Middle frontal gyrus (tissue), 1 donor: ENCODE measurements at regions not wholly inside any gene's neighbourhood (a gene's known extent, or its start where the extent isn't known, plus 50 kb on each side); places are given as distances from the start of the nearest gene placed in this dataset.

Experiments
- DNase-seq: peaks from one replicate; pipeline ENCODE4 v3.0.0-alpha.2; 2015; ENCODE audit warnings: low spot score; ENCODE audit errors: extremely low spot score

GRCh38 chr6:102686461-102686860, 1293.0 kb downstream of the GRIK2 start:
- DNase-seq, result no peak

GRCh38 chr6:102680413-102680812, 1286.9 kb downstream of the GRIK2 start:
- DNase-seq, result no peak

GRCh38 chr6:102679865-102680264, 1286.4 kb downstream of the GRIK2 start:
- DNase-seq, result no peak

GRCh38 chr6:102677225-102677624, 1283.7 kb downstream of the GRIK2 start:
- DNase-seq, result no peak

- DNase-seq, result no peak
These were observed 1277.2 kb downstream of the GRIK2 start for GRCh38 chr6:102670735-102671134.

GRCh38 chr6:102662851-102663250, 1269.3 kb downstream of the GRIK2 start:
- DNase-seq, result no peak

- DNase-seq, result no peak
These were observed 1266.8 kb downstream of the GRIK2 start for GRCh38 chr6:102660303-102660702.

- DNase-seq, result no peak
These were observed 1262.3 kb downstream of the GRIK2 start for GRCh38 chr6:102655823-102656222.

- DNase-seq, result no peak
These were observed 1247.9 kb downstream of the GRIK2 start for GRCh38 chr6:102641426-102641825.

- no peak for DNase-seq
These were observed 1238.4 kb downstream of the GRIK2 start for GRCh38 chr6:102631921-102632320.

GRCh38 chr6:102623201-102623600, 1229.7 kb downstream of the GRIK2 start:
- DNase-seq, result no peak

GRCh38 chr6:102619585-102619984, 1226.1 kb downstream of the GRIK2 start:
- DNase-seq, result no peak

GRCh38 chr6:102582569-102582968, 1189.1 kb downstream of the GRIK2 start:
- no peak for DNase-seq

- DNase-seq, result no peak
These were observed 1188.0 kb downstream of the GRIK2 start for GRCh38 chr6:102581378-102582124.

- no peak for DNase-seq
These were observed 1177.9 kb downstream of the GRIK2 start for GRCh38 chr6:102571236-102571908.

GRCh38 chr6:102562713-102563112, 1169.2 kb downstream of the GRIK2 start:
- no peak for DNase-seq

- no peak for DNase-seq
These were observed 1159.7 kb downstream of the GRIK2 start for GRCh38 chr6:102553214-102553613.

- DNase-seq, result no peak
These were observed 1155.8 kb downstream of the GRIK2 start for GRCh38 chr6:102549221-102549874.

- no peak for DNase-seq
These were observed 1131.8 kb downstream of the GRIK2 start for GRCh38 chr6:102525336-102525735.

- DNase-seq, result no peak
These were observed 1127.5 kb downstream of the GRIK2 start for GRCh38 chr6:102520966-102521365.

- DNase-seq, result no peak
These were observed 1124.0 kb downstream of the GRIK2 start for GRCh38 chr6:102517506-102517905.

GRCh38 chr6:102501615-102502014, 1108.1 kb downstream of the GRIK2 start:
- DNase-seq, result no peak
